GM12892 (cell line): ENCODE measurements at regions not wholly inside any gene's neighbourhood (a gene's known extent, or its start where the extent isn't known, plus 50 kb on each side); places are given as distances from the start of the nearest gene placed in this dataset.
"Not testable (repeated sequence)": the region's sequence is repeated elsewhere in the genome, so short reads cannot be mapped to it uniquely, and the experiment has no call there.

ENCODE experiments used
- DNase-seq: peaks from one replicate; pipeline ENCODE4 v3.0.0; 2011; ENCODE audit not compliant: insufficient read length
- FAIRE-seq: peaks from 2 replicates; lab custom pipeline; 2011; peaks lifted over from hg19 to GRCh38; lab: Jason Lieb, UNC
- POLR2A ChIP-seq: IDR thresholded peaks from 2 replicates; pipeline ENCODE4 v1.6.1; 2011; ENCODE audit warnings: low read depth, low read length, control low read depth
- POLR2AphosphoS5 ChIP-seq: IDR thresholded peaks from 2 replicates; pipeline ENCODE4 v1.6.1; 2011; ENCODE audit warnings: low read depth, low read length, control low read depth
- TAF1 ChIP-seq: IDR thresholded peaks from 2 replicates; pipeline ENCODE4 v1.6.1; 2011; ENCODE audit warnings: low read depth, mild to moderate bottlenecking, control low read depth, low read length, borderline replicate concordance

DNA sequence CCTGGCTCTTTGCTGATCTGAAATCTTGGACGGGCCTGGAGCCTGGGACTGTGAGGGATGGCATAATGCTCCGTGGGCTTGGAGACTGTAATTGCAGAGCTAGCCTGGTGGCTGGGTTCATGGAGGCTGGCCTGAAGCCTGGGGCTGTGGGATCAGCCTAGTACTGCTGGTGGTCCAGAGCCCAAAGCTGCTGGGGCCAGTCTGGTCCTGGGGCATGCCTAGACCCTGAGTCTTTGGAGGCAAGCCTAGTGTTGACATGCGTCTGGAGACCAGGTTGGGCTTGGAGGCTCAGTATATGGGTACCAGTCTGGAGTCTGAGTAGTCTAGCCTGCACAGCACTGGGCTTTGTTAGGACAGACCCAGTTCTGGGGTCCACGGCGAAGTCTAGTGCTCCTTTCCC, 172.0 kb upstream of the ZC4H2 start:
- no peak for TF ChIP-seq POLR2AphosphoS5
- no peak for TF ChIP-seq POLR2A
- no peak for FAIRE-seq

DNA sequence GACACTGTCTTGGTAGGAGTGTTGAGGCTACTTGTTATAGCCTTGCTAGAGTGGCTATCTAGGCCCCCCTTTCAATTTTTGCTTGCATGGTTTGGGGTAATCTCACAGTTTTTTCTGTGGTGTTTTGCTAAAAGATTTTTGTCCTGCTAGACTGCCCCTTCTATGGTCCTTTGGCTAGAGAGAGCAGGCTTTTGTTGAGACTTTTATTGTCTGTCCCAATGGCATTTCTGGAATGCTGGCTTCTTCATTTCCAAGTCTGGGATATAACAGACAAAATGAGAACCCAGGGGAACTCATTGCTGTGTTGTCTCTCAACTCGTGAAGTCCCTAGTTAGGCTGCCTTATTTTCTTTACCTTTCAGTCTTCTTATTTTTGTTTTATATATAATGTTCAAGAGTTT, 160.2 kb upstream of the ZC4H2 start:
- DNase-seq = no peak
- TF ChIP-seq POLR2A (no peak), TAF1 (no peak), POLR2AphosphoS5 (no peak)
- FAIRE-seq = no peak

More for the DNA sequence above, 172.0 kb upstream of the ZC4H2 start:
- no peak for DNase-seq

DNA sequence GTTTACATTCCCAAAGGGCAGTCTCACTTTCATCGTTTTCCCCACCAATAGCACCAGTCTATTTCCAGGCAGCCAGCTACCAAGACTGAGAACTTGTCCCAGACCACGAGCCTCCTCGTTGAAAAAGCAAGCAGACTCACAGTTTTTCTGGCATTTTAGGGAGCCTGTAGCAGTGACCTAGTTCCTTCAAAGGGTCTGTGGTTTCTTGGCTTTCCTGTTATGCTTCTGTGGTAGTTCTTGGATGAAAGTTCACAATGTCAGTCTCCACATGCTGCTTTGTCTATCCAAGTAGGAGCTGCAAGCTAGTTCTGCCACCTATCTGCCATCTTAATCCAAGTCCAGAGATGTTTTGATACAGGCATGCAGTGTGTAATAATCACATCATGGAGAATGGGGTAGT, 151.6 kb upstream of the ZC4H2 start:
- DNase-seq (no peak), FAIRE-seq (no peak)
- TF ChIP-seq POLR2AphosphoS5 = no peak
- TF ChIP-seq POLR2A = no peak
- no peak for TF ChIP-seq TAF1

DNA sequence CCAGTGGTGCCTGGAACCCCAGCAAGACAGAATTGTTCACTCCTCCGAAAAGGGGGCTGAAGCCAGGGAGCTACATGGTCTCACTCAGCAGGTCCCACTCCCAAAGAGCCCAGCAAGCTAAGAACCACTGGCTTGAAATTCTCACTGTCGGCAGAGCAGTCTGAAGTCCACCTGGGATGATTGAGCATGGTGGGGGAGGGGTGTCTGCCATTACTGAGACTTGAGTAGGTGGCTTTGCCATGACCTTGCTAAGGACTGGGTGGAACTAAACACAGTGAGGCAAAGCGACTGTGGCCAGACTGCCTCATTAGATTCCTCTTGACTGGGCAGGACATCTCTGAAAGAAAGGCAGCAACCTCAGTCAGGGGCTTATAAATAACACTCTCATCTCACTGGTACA, 122.6 kb upstream of the ZC4H2 start:
- DNase-seq (no peak), FAIRE-seq (no peak)
- TF ChIP-seq POLR2A = no peak
- no peak for TF ChIP-seq POLR2AphosphoS5

DNA sequence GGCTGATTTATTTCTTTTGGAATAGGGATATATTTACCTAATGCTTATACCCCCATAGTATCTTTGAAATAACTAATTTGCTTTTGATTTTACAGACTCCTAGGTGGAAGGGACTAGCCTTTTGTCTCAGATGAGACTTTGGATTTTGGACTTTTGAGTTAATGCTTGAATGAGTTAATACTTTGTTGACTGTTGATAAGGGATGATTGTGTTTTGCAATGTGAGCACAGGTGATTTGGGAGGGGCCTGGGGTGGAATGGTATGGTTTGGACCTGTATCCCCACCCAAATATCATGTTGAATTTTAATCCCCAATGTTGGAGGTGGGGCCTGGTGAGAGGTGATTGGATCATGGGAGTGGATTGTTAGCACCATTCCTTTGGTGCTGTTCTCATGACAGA, 117.4 kb upstream of the ZC4H2 start:
- DNase-seq = no peak
- TF ChIP-seq POLR2A = no peak
- no peak for TF ChIP-seq TAF1
- TF ChIP-seq POLR2AphosphoS5 = no peak
- no peak for FAIRE-seq

DNA sequence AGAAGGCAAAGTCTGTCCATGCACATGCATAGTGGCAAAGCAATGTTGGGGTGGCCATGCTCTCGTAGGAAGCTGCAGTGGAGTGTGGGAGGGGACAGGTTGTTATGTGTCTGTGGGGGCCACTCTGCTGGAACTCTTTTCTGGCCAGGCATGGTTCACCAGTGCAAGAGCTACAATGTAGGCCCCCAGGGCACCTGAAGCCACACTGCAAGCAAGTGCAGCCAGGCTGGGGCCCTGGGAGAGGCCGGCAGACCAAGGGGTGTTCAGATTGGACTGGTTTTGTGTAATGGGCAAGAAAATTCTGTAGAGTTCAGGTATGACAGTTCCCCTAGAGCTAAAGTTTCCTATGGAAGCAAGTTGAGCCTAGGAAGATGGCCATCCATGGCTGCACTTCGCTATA, 97.0 kb upstream of the ZC4H2 start:
- FAIRE-seq (no peak), DNase-seq (no peak)
- no peak for TF ChIP-seq POLR2A
- no peak for TF ChIP-seq POLR2AphosphoS5
- TF ChIP-seq TAF1 = no peak

DNA sequence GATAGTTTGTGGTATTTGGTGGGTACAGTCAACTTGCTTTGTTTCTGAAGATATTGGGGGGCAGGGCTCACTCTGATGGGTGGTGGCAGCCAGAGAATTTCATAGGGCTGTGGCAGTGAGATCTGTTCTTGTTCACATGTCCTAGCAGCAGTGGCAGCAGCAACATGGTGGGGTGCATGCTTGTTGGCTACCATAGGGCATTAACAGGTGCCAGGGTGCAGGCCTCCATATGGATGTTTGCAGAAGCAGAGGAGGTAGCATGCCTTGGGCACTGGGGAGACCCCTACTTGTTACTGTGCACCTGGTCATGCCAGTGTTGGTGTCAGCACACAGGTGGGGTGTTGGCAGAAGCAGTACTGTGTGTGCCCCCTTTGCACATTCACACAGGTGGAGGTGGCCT, 96.3 kb upstream of the ZC4H2 start:
- DNase-seq = no peak

DNA sequence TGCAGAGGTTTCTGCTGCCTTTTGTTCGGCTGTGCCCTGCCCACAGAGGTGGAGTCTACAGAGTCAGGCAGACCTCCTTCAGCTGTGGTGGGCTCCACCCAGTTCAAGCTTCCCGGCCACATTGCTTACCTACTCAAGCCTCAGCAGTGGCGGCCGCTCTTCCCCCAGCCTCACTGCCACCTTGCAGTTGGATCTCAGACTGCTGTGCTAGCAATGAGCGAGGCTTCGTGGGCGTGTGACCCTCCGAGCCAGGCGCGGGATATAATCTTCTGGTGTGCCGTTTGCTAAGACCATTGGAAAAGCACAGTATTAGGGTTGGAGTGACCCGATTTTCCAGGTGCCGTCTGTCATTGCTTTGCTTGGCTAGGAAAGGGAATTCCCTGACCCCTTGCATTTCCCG, 82.4 kb upstream of the ZC4H2 start:
- FAIRE-seq, DNase-seq: not testable (repeated sequence)

More for the DNA sequence above, 96.3 kb upstream of the ZC4H2 start:
- TF ChIP-seq POLR2AphosphoS5 (no peak), POLR2A (no peak), TAF1 (no peak)
- FAIRE-seq = no peak

DNA sequence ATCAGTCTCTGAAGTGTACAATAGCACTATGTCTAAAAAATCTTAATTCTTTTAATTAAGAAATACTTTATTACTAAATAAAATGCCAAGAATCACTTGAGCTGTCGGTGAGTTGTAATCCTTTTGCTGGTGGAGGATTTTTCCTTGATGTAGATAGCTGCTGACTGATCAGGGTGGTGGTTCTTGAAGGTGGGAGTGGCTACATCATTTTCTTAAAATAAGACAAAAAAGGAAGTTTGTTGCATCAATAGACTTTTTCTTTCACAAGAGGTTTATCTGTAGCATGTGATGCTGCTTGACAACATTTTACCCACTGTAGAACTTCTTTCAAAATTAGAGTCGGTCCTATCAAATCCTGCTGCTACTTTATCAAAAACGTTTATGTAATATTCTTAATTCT, 68.8 kb upstream of the ZC4H2 start:
- TF ChIP-seq POLR2A = no peak
- TF ChIP-seq POLR2AphosphoS5 = no peak
- no peak for TF ChIP-seq TAF1
- no peak for FAIRE-seq
- no peak for DNase-seq

DNA sequence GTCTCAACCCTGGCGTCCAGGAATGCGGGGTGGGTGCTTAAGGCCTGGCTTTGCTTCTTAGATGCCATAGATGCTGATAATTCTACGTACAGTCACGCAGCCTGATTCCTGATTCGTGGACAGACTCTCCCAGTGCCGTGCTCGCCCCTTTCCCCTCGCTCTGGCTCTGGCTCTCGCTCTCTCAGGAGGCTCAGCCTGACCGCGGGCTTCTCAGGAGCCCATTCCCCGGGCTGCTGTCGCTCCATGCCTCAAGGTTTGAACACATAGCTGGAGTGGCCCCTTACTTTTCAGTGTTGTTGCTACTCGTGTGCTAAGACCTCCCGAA, 59.2 kb upstream of the ZC4H2 start:
- no peak for TF ChIP-seq POLR2A
- no peak for TF ChIP-seq POLR2AphosphoS5
- TF ChIP-seq TAF1 = no peak
- no peak for FAIRE-seq
- DNase-seq = peak; percentile 6

DNA sequence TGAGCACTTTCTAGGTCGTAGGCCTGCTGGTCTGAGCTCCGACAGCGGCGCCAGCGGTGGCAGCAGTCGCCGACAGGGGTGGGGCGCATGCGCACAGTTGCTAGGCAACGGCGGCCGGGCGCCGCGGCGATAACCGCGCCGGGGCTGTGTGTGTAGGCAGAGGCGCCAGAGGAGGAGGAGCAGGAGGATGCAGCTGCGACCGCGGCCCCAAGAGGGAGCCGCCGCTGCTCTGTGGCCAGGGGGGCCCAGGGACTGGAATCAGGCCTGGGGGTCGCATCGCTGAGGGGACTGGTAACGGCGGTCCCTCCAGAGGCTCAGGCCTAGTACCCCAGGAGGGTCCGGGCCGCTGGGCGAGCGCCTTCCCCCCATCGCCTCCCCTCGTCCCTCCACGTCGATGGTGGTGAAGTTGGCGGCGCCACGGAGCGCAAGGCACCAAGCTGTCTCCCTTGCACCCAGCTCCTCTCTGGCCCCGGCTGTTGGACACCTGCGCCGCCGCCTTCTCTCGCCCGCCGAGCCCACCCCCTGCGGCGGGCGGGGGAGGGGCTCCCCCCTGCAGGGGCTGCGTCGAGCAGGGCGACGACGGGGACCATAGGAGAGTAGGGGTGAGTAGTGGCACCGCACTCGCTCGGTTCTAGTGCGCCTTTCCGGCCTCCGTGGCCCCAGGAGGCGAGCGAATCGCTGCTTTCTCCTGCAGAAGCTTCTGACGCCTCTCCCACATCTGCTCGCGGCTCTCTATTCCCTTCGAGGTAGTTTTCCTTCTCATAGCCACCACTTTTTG, 58.6 kb upstream of the ZC4H2 start, which contains the start of gene ZC3H12B:
TSS of gene ZC3H12B (plus strand) at position 159 of the 778 bp plus-strand sequence.
- TF ChIP-seq POLR2A (no peak), TAF1 (no peak), POLR2AphosphoS5 (no peak)
- DNase-seq (peak; percentile 51), FAIRE-seq (peak; percentile 89)

DNA sequence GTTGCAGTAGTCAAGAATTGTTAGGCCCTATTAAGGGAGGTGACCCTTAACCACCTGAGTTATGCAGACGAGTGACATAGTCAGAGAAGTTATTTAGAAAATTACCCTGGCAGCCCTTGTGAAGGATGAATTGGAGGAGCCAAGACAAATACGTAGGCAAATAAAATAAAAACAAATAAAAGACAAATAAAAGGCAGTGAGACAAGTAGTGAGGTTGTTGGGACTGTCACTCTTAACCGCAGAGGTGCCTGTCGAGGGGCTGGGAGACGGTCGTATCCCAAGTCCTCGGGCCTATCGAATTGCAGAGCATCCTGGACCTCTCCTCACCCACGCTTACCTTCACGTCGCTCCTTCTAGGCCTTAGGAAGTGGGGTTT, 58.0 kb upstream of the ZC4H2 start:
- FAIRE-seq (no peak), DNase-seq (no peak)
- TF ChIP-seq TAF1 (no peak), POLR2A (no peak), POLR2AphosphoS5 (no peak)
